Stimulated activated CD4-positive, alpha-beta T cell treated with anti-CD3 and anti-CD28 coated beads, Interleukin-4, amount 100 ng/mL, for 1 hour (primary cell): ENCODE measurements at regions not wholly inside any gene's neighbourhood (a gene's known extent, or its start where the extent isn't known, plus 50 kb on each side); places are given as distances from the start of the nearest gene placed in this dataset.
"Not testable (repeated sequence)": the region's sequence is repeated elsewhere in the genome, so short reads cannot be mapped to it uniquely, and the experiment has no call there.

Experiments used
- DNase-seq: peaks from one replicate; pipeline ENCODE4 v3.0.0-alpha.2; 2020

- DNase-seq, result no peak
Measured at GRCh38 chr5:18491349-18491748, 857.1 kb downstream of the TAF11L14 start.

- DNase-seq, result no peak
Measured at GRCh38 chr5:18495157-18495556, 860.9 kb downstream of the TAF11L14 start.

GRCh38 chr5:18496041-18496440 lies 861.8 kb downstream of the TAF11L14 start:
- DNase-seq, result no peak

GRCh38 chr5:18497089-18497488 lies 862.8 kb downstream of the TAF11L14 start:
- DNase-seq, result no peak

- no peak for DNase-seq
Measured at GRCh38 chr5:18503797-18504328, 869.6 kb downstream of the TAF11L14 start.

- DNase-seq, result no peak
Measured at GRCh38 chr5:18507114-18507513, 872.9 kb downstream of the TAF11L14 start.

GRCh38 chr5:18517641-18518380 lies 883.6 kb downstream of the TAF11L14 start:
- no peak for DNase-seq

GRCh38 chr5:18523380-18523779 lies 889.1 kb downstream of the TAF11L14 start:
- DNase-seq, result no peak

- DNase-seq, result no peak
Measured at GRCh38 chr5:18526792-18527405, 892.6 kb downstream of the TAF11L14 start.

- DNase-seq, result no peak
Measured at GRCh38 chr5:18533137-18533536, 898.9 kb downstream of the TAF11L14 start.

- DNase-seq, result no peak
Measured at GRCh38 chr5:18534119-18534518, 899.9 kb downstream of the TAF11L14 start.

GRCh38 chr5:18535753-18536152 lies 901.5 kb downstream of the TAF11L14 start:
- not testable (repeated sequence) for DNase-seq

- no peak for DNase-seq
Measured at GRCh38 chr5:18544421-18544820, 910.2 kb downstream of the TAF11L14 start.

- no peak for DNase-seq
Measured at GRCh38 chr5:18546591-18546990, 912.3 kb downstream of the TAF11L14 start.

- no peak for DNase-seq
Measured at GRCh38 chr5:18551716-18552115, 917.5 kb downstream of the TAF11L14 start.

GRCh38 chr5:18553269-18553668 lies 919.0 kb downstream of the TAF11L14 start:
- no peak for DNase-seq

GRCh38 chr5:18560602-18561001 lies 926.3 kb downstream of the TAF11L14 start:
- no peak for DNase-seq

GRCh38 chr5:18563853-18564252 lies 929.6 kb downstream of the TAF11L14 start:
- DNase-seq, result no peak

- no peak for DNase-seq
Measured at GRCh38 chr5:18566671-18567070, 932.4 kb downstream of the TAF11L14 start.

- DNase-seq, result no peak
Measured at GRCh38 chr5:18576586-18576985, 942.3 kb downstream of the TAF11L14 start.

- no peak for DNase-seq
Measured at GRCh38 chr5:18601185-18601584, 966.9 kb downstream of the TAF11L14 start.

GRCh38 chr5:18602402-18602801 lies 968.1 kb downstream of the TAF11L14 start:
- no peak for DNase-seq

GRCh38 chr5:18605186-18605585 lies 970.9 kb downstream of the TAF11L14 start:
- DNase-seq, result no peak

GRCh38 chr5:18607570-18607969 lies 973.3 kb downstream of the TAF11L14 start:
- no peak for DNase-seq
